GM21367 (cell line): ENCODE measurements at regions not wholly inside any gene's neighbourhood (a gene's known extent, or its start where the extent isn't known, plus 50 kb on each side); places are given as distances from the start of the nearest gene placed in this dataset.
"Not testable (repeated sequence)": the region's sequence is repeated elsewhere in the genome, so short reads cannot be mapped to it uniquely, and the experiment has no call there.

Experiments
- ATAC-seq: cut with Tn5 transposase; IDR thresholded peaks from one replicate; pipeline ENCODE4 v1.9.1; 2021; ENCODE audit not compliant: unreplicated experiment

GRCh38 chr6:170036367-170036766 lies 254.5 kb downstream of the DLL1 start:
- not testable (repeated sequence) for ATAC-seq

- no peak for ATAC-seq
Measured at GRCh38 chr6:170035901-170036304, 255.0 kb downstream of the DLL1 start.

- no peak for ATAC-seq
Measured at GRCh38 chr6:170035044-170035443, 255.8 kb downstream of the DLL1 start.

GRCh38 chr6:170034294-170034693 lies 256.6 kb downstream of the DLL1 start:
- no peak for ATAC-seq

GRCh38 chr6:170033666-170034065 lies 257.2 kb downstream of the DLL1 start:
- no peak for ATAC-seq

GRCh38 chr6:170032706-170033309 lies 258.1 kb downstream of the DLL1 start:
- ATAC-seq = no peak

- ATAC-seq = no peak
Measured at GRCh38 chr6:170032197-170032596, 258.7 kb downstream of the DLL1 start.

- ATAC-seq = no peak
Measured at GRCh38 chr6:170031684-170032121, 259.2 kb downstream of the DLL1 start.

- no peak for ATAC-seq
Measured at GRCh38 chr6:170030821-170031471, 259.9 kb downstream of the DLL1 start.

GRCh38 chr6:170030284-170030815 lies 260.5 kb downstream of the DLL1 start:
- ATAC-seq = no peak

GRCh38 chr6:170029416-170030283 lies 261.2 kb downstream of the DLL1 start:
- ATAC-seq = no peak

GRCh38 chr6:170028629-170029345 lies 262.1 kb downstream of the DLL1 start:
- no peak for ATAC-seq

- no peak for ATAC-seq
Measured at GRCh38 chr6:170027647-170028043, 263.2 kb downstream of the DLL1 start.

- ATAC-seq = no peak
Measured at GRCh38 chr6:170026751-170027646, 263.9 kb downstream of the DLL1 start.

GRCh38 chr6:170025935-170026750 lies 264.7 kb downstream of the DLL1 start:
- no peak for ATAC-seq

GRCh38 chr6:170025341-170025911 lies 265.5 kb downstream of the DLL1 start:
- ATAC-seq = no peak

GRCh38 chr6:170024940-170025339 lies 265.9 kb downstream of the DLL1 start:
- no peak for ATAC-seq

GRCh38 chr6:170023620-170024521 lies 267.0 kb downstream of the DLL1 start:
- ATAC-seq = no peak
